Mammary epithelial cell (primary cell): ENCODE measurements at regions not wholly inside any gene's neighbourhood (a gene's known extent, or its start where the extent isn't known, plus 50 kb on each side); places are given as distances from the start of the nearest gene placed in this dataset.

ENCODE experiments used
- EZH2 ChIP-seq: IDR thresholded peaks from 2 replicates; pipeline ENCODE4 v1.6.1; 2012; ENCODE audit warnings: low read length, inconsistent platforms, borderline replicate concordance
- TF ChIP-seq, protein P1 (sequence below), 2 donors: IDR thresholded peaks in 1 of 2; conservative IDR thresholded peaks in 1 of 2; 2 replicates each; pipeline ENCODE4 v1.5.1; 2011 to 2012; ENCODE audit warnings: inconsistent platforms in 2 of 2, low read length in 2 of 2, mild to moderate bottlenecking in 2 of 2, control low read depth in 1 of 2, low read depth in 1 of 2; ENCODE audit not compliant: insufficient read depth in 1 of 2; ENCODE audit errors: extremely low read depth in 1 of 2

DNA sequence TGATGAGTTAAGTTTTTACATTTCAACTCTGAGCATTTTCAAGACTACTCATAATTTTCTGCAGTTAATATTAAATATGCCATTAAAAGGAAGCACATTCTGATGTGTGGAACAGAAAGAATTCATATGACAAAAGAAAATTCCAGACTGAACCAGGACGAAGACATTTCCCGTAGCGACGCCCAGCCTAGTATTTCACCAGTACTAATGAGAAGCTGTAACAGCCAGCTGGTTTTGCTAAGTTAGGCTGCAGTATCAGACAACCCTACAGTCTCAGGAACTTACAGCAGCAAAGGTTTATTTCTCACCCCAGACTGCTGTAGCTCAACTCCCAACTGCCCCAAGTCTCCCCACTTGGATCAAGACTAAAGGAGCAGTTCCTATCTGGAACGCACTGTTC is 91.6 kb downstream of the TMEM174 start:
- TF ChIP-seq, protein P1, sequence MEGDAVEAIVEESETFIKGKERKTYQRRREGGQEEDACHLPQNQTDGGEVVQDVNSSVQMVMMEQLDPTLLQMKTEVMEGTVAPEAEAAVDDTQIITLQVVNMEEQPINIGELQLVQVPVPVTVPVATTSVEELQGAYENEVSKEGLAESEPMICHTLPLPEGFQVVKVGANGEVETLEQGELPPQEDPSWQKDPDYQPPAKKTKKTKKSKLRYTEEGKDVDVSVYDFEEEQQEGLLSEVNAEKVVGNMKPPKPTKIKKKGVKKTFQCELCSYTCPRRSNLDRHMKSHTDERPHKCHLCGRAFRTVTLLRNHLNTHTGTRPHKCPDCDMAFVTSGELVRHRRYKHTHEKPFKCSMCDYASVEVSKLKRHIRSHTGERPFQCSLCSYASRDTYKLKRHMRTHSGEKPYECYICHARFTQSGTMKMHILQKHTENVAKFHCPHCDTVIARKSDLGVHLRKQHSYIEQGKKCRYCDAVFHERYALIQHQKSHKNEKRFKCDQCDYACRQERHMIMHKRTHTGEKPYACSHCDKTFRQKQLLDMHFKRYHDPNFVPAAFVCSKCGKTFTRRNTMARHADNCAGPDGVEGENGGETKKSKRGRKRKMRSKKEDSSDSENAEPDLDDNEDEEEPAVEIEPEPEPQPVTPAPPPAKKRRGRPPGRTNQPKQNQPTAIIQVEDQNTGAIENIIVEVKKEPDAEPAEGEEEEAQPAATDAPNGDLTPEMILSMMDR (conservative IDR thresholded peaks at IDR 0.05 in 1 of 2, IDR thresholded peaks at IDR 0.05 in 1 of 2; ENCODE audit: extremely low read depth in 1 of 2, insufficient read depth in 1 of 2, low read depth in 1 of 2, low read length in 2 of 2), result no peak
- TF ChIP-seq EZH2, result no peak
